GM18873 (cell line): ENCODE measurements at regions not wholly inside any gene's neighbourhood (a gene's known extent, or its start where the extent isn't known, plus 50 kb on each side); places are given as distances from the start of the nearest gene placed in this dataset.
A peak's percentile ranks its signal among the peaks of the same experiment; 100 is the strongest.

Experiments used
- ATAC-seq: cut with Tn5 transposase; IDR thresholded peaks from one replicate; pipeline ENCODE4 v1.9.1; 2021; ENCODE audit warnings: mild to moderate bottlenecking, moderate library complexity, moderate number of reproducible peaks; ENCODE audit not compliant: unreplicated experiment, low FRiP score

DNA sequence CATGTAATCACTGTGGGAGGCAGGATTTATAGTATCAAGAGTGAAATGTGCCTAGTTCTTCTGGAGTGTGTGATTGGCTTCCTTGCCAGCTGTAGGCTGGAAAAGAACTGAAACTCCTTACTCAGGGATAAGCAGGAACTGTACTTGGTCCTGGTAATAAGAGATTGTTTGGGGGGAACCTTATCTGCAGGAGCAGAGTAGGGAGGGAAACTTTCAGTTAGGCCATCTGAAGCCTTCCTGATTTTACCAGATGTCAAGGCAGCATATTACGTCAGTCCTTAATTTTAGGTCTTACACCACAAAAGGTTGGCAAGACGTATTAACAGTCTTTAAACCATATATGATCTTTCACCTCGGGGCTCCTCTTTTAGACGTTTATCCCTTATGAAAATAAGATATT lies 231.5 kb upstream of the FMR1 start:
- no peak for ATAC-seq

DNA sequence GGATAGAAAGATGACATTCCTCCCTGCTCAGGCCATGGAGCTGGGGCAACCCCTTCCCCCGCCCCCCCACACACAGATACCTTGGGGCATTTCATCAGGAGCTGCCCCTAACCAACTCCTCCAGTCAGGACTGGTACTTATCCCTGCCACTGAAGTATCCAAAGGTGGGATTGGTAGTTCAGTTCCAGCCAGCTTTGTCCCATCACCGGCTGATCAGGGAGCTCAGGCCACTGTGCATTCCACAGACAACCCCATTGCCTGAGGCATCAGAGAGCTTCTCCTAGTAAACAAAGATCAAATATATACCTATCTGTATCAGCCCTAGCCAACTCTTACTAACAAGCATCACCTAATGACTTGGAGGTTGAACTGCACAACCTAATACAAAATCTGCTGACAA lies 218.2 kb upstream of the FMR1 start:
- ATAC-seq = no peak

- ATAC-seq = no peak
Observed at GRCh38 chrX:147699061-147699460, 212.7 kb upstream of the FMR1 start.

- ATAC-seq = no peak
Observed at GRCh38 chrX:147710301-147710700, 201.4 kb upstream of the FMR1 start.

- ATAC-seq = no peak
Observed at GRCh38 chrX:147733369-147733768, 178.3 kb upstream of the FMR1 start.

GRCh38 chrX:147735364-147735763 lies 176.4 kb upstream of the FMR1 start:
- no peak for ATAC-seq

DNA sequence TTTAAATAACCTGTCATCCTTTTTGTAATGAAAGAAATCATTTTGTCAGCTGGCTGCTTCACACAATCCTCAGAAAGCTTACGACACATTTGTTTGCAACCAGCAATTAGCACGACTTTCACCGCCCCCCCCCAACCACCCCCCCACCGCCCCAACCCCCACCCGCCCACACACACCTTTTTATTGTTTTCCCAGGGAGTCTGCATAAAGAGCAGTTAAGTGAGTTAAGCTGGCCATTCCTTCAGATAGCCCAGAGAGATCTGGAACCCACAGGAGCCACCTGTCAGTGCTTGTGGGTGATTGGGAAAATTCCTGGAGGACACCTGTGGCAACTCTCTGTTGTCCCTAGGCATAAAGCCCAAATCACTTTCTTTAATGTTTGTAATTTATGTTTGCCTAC lies 175.7 kb upstream of the FMR1 start:
- no peak for ATAC-seq

- ATAC-seq = no peak
Observed at GRCh38 chrX:147737690-147738089, 174.0 kb upstream of the FMR1 start.

DNA sequence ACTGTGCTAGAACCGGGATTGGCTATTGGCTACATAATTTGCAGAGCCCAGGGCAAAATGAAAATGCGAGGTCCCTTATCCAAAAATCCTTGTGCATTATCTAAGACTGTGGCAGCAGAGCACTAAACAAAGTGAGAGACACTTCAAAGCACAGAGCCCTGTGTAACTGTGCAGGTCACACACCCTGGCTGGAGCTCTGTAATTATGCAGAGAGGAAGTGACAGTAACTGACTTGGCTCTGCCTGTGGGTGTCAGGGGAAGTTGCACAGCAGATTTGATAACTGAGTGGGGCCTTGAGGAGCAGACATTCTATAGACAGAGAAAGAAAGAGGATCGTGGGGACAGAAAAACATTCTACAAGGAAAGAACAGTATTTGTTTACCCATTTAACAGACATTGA lies 173.5 kb upstream of the FMR1 start:
- ATAC-seq = no peak

DNA sequence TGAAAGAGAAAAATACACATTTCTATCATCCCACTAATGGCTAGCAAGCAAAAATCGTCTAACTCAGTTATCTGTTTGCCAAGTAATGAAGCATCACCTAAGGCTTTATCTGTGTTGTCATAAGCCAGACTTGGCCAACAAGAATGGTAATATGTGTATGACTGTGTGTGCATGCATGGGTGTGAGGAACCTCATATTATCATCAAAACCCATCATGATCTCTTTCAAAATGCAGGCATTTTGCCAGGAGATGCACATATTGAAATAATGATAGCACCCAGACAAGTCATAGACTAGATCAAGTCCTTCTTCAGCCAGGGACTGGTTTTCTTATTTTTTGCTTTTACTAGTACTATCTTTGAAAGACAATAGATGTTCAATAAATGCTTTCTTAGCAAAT lies 172.5 kb upstream of the FMR1 start:
- ATAC-seq = no peak

GRCh38 chrX:147741776-147742175 lies 169.9 kb upstream of the FMR1 start:
- ATAC-seq = no peak

DNA sequence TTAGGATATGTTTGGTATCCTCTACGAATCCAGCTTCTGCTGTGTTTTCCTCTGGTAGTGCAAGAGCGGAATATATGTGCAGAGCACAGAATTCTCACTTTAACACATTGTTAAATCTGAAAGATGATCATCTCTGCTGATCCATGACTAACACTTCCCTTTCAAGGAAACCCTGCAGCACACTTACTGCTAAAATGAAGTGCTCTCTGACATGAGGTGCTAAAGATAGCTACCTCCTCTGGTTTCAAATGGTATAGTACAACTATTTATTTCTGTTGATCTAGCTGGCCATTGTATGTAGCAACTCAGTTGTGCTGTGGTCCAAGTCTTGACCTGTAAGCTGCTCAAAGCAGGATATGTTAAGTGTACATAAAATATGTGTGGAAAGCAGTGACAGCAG lies 162.4 kb upstream of the FMR1 start:
- no peak for ATAC-seq

GRCh38 chrX:147757750-147758149 lies 154.0 kb upstream of the FMR1 start:
- ATAC-seq = no peak

DNA sequence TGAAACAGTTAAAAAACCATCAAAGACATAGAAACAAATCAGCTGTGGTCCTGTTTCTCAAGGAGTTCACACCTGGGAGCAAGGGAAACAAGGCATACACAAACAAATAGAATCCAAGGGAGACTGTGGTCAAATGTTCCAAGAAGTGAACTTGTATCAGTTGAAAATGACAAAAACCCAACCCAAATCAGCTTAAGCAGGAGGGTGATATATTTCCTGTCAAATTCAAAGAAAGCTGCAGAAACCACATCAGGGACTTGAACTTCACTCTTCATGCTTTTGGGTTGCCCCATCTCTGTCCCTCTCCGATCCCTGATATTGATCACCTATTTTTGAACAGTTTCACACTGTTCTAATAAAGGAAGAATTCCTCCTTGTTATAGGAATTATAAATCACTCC lies 148.6 kb upstream of the FMR1 start:
- no peak for ATAC-seq

GRCh38 chrX:147764868-147765267 lies 146.9 kb upstream of the FMR1 start:
- no peak for ATAC-seq

DNA sequence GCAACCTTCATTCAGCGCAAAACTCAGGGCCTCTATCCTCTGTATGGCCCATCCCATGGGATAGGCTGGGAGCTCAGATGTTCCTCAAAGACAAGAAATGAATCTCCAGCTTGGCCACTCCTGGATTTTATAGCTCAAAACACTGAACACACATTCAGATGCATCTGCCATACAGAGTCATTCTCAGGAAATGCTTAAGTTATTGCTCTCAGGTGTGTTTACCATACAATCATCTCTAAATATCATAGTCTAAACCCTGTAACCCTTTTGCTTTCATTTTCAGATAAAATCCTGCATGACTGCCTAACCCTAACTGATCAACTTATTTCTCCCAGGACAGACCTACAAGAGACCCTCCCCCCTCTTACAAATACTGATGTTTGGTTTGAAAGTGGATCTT lies 140.9 kb upstream of the FMR1 start:
- no peak for ATAC-seq

DNA sequence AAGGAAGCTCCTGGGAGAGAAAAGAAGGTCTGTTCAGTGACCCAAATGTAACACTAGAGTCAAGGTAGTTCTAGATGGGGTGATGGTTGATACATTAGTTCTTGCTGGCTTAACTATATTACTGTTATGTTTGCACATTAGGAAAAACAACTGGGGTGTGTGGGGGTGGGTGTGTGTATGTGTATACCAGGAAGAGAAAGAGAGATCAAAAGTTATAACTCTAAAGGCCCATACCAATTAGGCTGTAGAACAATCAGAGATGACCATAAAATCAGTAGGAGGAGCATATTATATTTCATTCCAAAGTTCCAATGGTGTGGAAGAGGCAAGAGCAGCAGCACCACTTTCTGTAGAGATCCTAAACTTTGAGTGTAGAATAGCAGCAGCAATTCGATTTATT lies 134.7 kb upstream of the FMR1 start:
- ATAC-seq = no peak

DNA sequence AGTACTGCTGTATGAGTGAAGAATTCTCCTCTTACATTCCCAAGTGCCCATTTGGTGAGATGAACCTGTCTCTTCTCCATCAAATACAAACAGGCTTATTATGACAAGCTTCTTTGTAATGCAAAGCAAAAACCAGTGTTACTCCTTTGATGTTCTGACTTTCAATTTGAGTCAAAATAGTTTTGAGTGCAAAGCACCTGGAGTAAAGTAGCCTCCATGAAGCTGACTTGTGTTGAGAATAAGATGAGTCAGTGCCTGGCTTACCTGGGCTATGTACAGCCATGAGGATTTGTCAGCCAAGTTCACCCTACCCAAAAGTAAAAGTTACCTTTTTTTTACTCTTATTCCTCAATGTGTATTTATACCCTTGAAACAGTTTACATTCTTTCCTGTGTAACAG lies 132.5 kb upstream of the FMR1 start:
- no peak for ATAC-seq

- no peak for ATAC-seq
Observed at GRCh38 chrX:147781844-147782243, 129.9 kb upstream of the FMR1 start.

- ATAC-seq = no peak
Observed at GRCh38 chrX:147788641-147789350, 122.9 kb upstream of the FMR1 start.

- ATAC-seq = no peak
Observed at GRCh38 chrX:147800663-147801062, 111.1 kb upstream of the FMR1 start.

DNA sequence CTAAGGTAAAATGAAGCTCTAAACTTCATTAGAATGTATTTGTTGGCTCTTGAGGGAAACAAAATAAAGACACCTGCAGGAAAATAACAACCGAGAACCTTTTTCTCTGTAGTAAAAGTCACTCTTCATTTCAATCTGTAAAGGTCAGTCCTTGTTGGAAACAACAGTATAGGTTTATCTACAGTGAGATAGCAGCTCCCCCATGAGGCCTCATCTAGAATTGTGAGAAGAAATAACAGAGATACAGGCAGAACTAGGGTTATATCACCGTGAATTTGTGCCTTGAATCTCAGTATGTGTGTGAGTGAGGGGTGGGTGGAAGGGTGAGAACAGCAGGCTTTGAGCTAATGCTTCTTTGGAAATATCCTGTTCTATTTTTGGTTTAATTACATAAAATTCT lies 107.8 kb upstream of the FMR1 start:
- peak; percentile 46 for ATAC-seq

GRCh38 chrX:147811803-147812202 lies 99.9 kb upstream of the FMR1 start:
- no peak for ATAC-seq
